HG03469 (cell line): ENCODE measurements at regions not wholly inside any gene's neighbourhood (a gene's known extent, or its start where the extent isn't known, plus 50 kb on each side); places are given as distances from the start of the nearest gene placed in this dataset.
"Not testable (repeated sequence)": the region's sequence is repeated elsewhere in the genome, so short reads cannot be mapped to it uniquely, and the experiment has no call there.

Experiments
- ATAC-seq: cut with Tn5 transposase; IDR thresholded peaks from one replicate; pipeline ENCODE4 v1.9.1; 2021; ENCODE audit warnings: mild to moderate bottlenecking, moderate library complexity, moderate number of reproducible peaks; ENCODE audit not compliant: unreplicated experiment

DNA sequence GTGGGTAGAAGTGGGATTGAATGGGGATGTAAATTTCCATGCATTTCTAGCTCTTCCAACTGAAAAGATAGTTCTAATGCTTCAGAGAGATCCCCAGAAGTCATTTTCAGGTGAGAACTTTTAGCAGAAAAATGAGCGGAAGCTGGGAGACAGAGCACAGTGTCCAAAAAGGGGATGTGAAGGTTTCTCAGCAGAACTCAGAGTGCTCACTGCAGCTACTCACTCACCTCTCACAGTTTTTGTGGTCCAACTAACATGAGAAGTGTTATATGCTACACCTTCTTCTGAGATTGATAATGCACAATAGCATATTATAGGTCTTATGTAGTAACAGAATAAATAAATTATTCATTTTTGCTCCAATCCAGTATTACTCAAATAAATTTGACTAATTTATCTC lies 519.2 kb upstream of the HS3ST5 start:
- ATAC-seq: no peak

- ATAC-seq: no peak
Measured at GRCh38 chr6:114844359-114844758, 501.5 kb upstream of the HS3ST5 start.

- ATAC-seq: no peak
Measured at GRCh38 chr6:114839019-114839418, 496.2 kb upstream of the HS3ST5 start.

- no peak for ATAC-seq
Measured at GRCh38 chr6:114833211-114833610, 490.4 kb upstream of the HS3ST5 start.

GRCh38 chr6:114830515-114830914 lies 487.7 kb upstream of the HS3ST5 start:
- no peak for ATAC-seq

GRCh38 chr6:114827135-114827534 lies 484.3 kb upstream of the HS3ST5 start:
- no peak for ATAC-seq

DNA sequence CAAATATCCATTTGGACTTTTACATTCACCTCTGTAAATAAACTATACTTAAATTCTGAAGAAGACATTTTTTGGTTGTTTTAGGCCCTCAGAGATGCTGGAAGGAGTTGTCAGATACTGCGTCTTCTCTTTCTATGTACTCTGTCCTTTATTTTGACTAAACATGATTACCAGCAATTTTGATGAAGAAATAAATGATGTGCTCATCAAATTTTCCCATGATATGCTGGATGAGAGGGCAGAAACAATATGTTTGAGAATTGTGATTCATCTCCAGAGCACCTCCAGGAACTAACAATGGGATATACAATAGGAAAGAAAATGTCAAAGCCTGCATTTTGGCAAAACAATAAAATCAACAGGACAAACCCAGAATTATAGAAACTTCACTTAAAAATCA lies 481.6 kb upstream of the HS3ST5 start:
- ATAC-seq: no peak

- ATAC-seq: no peak
Measured at GRCh38 chr6:114816678-114817077, 473.9 kb upstream of the HS3ST5 start.

GRCh38 chr6:114810468-114810867 lies 467.6 kb upstream of the HS3ST5 start:
- no peak for ATAC-seq

DNA sequence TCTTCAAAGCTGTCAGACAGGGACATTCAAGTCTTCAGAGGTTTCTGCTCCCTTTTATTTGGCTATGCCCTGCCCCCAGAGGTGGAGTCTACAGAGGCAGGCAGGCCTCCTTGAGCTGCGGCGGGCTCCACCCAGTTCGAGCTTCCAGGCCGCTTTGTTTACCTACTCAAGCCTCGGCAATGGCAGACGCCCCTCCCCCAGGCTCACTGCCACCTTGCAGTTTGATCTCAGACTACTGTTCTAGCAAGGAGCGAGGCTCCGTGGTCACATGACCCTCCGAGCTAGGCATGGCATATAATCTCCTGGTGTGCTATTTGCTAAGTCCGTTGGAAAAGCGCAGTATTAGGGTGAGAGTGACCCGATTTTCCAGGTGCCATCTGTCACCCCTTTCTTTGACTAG lies 462.6 kb upstream of the HS3ST5 start:
- ATAC-seq: not testable (repeated sequence)

DNA sequence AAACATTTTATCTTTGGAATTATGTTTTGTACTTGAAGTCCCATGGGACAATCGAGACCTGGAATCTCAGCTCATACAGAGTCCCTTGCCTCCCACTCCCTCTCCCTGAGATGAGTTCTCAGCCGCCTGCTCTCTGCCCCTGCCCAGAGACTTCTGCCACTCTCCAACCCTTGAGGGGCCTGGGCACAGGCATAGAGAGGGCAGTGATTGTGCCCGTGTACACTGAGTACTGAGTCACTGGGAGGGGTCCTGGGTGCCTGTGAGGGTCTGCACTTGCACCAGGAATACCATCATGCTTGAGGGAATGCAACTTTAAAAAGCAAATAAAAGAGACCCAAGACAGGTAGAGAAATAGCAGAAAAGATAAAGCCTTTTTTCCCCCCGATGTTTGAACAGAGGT lies 453.8 kb upstream of the HS3ST5 start:
- no peak for ATAC-seq

- no peak for ATAC-seq
Measured at GRCh38 chr6:114793428-114793827, 450.6 kb upstream of the HS3ST5 start.

DNA sequence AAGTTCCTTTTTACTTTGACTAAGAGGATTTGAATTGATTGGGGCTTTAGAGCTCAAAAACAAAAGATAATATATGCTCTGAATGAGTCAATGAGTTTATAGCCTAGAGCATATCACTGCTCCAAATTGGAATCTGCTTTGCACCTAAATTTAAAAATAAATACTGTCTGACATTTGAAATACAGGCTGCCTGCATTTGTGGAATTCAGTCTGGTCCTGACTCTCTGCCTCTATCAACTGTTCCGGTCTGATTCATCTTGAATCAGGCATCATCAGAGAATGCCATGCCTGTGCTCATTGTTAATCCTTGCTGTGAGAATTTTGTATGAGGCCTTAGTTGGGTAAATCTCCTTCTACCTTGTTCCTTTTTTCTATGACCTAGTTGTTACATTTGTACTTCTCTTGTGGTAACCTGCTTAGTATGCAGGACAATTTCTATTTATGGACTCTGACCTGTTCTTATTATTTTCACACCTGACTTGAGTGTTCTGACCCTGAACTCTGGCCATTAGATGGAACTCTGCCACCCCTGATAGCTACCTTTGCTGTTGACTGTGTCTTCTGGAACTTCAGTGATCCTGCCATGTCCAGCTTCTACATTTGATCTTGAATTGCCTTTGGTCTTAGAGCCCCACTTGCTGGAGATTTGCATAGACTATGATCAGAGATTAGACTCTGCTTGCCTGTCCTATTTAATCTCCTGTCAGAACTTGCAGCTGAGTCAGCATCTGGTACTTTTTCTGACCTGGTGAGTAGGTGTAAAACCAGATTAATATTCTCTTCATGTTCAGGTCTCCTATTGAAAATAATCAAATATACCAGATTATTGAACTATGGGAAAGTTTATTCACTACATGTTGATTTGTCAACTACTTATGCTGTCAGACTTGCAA lies 442.7 kb upstream of the HS3ST5 start:
- ATAC-seq: no peak

DNA sequence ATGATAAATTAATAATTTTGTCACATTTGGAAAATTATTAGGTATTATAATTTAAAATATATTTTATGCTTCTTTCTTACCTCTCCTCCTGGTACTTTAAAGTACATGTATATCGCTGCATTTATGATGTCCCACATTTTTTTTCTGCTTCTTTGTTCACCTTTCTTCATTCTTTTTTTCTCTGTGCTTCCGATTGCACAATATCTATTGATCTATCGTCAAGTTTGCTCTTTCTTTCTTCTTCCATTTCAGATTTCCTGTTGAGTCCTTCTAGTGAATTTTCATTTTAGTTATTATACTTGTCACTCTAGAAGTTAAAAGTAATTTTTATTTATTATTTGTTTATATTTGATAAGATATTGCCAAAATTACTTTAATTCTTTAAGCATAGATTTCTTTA lies 441.0 kb upstream of the HS3ST5 start:
- no peak for ATAC-seq

DNA sequence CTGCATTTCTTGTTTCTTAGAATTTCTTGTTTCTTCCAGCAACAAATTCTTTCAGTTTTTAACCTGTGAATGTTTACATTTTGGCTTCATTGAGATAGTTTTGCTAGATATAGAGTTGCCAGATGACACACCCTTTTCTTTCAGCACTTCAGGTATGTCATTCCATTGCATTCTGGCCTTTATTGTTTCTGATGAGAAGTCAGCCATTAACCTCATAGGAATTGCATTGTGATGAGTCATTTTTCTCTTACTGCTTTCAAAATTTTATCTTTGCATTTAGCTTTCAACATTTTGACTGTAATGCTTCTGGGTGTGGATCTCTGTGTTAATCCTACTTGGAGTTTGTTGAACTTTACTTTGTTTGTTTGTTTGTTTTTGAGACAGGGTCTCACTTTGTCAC lies 440.3 kb upstream of the HS3ST5 start:
- ATAC-seq: no peak

DNA sequence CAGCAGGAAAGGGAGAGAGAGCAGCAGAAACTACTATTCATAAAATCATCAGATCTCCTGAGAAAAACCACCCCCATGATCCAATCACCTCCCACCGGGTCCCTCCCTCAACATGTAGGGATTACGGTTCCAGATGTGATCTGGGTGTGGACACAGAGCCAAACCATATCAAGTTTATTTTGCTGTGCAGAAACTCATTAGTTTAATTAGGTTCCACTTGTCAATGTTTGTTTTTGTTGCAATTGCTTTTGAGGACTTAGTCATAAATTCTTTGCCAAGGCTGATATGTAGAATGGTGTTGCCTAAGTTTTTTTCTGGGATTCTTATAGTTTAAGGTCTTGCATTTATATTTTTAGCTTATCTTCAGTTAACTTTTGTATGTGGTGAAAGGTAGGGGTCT lies 422.0 kb upstream of the HS3ST5 start:
- ATAC-seq: no peak

- no peak for ATAC-seq
Measured at GRCh38 chr6:114762145-114762544, 419.3 kb upstream of the HS3ST5 start.

- ATAC-seq: no peak
Measured at GRCh38 chr6:114747995-114748625, 405.3 kb upstream of the HS3ST5 start.

DNA sequence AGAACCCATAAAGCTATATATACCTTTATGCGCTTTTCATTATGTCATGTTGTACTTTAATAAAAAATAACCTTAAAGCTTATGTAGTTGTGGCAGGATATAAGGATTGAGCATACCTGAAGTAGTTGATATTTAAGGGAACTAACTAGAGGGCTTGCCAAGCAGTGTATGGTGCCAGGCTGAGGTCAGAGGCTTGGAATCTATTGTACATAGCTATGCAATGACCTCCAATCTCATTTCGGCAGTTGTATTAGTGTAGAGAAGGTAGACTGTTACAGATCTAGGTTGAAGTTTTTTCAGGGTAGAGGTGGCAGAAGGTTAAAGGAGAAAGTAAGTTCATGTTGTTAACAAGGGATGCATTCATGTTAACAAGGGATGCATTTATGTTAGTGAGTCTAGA lies 397.7 kb upstream of the HS3ST5 start:
- ATAC-seq: no peak

- no peak for ATAC-seq
Measured at GRCh38 chr6:114739656-114740055, 396.8 kb upstream of the HS3ST5 start.

DNA sequence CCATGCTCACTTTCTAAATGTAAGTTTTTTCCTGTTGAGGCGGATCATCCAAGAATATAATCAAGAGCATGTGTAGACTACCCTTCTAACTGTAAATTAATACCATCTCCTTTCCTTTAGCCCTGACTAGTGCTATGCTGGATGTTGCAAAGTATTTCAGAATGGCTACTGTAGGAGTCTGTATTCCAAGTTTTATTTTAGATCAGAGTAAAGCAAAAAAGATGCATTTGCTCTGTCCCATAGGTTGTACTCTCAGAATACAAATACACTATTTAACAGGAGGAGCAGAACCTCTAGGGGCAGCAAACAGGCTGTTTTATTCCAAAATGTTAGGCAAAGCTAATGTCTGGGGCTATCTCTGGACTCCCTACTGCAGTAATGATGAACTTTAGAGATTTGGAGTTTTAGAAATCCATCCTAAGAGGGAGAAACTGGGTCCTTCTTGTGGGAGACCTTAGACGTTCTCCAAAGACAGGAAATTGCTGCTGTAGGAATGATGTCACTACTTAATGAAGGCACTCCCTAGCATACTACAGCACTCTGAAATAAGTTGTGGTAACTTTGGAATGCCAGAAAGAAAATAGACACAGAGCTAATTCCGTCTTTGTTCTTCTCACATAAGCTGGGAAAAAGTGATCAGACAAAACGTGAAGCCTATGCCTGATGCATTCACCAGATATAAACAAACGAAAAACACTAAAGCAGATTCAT lies 392.4 kb upstream of the HS3ST5 start:
- no peak for ATAC-seq

DNA sequence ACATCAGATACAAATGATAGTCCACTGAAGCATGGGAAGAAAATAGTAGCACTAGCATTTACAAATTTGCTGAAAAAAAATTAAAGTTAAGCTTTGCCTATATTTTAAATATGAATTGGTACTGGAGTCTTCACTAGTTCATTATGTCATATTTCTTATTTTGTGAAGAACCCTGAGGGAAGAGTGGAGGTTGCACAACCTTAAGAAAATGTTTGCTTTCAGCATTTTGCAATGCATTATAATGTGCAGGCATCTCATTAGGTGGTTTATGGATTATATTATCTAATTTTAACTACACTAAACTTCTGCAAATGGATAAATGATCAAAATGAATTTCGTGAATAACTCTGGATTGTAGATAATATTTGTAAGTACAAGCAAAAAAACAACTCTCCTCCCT lies 390.8 kb upstream of the HS3ST5 start:
- ATAC-seq: no peak
